Astrocyte (in vitro differentiated cells and primary cell): ENCODE measurements at regions not wholly inside any gene's neighbourhood (a gene's known extent, or its start where the extent isn't known, plus 50 kb on each side); places are given as distances from the start of the nearest gene placed in this dataset.

Experiments used
- CTCF ChIP-seq: IDR thresholded peaks from 2 replicates; pipeline ENCODE4 v1.5.1; 2011; ENCODE audit warnings: low read depth, mild to moderate bottlenecking, inconsistent platforms, low read length, moderate library complexity; ENCODE audit not compliant: insufficient read depth
- EZH2 ChIP-seq: IDR thresholded peaks from 2 replicates; pipeline ENCODE4 v1.6.1; 2012; ENCODE audit warnings: mild to moderate bottlenecking, low read length, inconsistent platforms; ENCODE audit not compliant: insufficient read depth

GRCh38 chr4:163732473-163732872 lies 238.0 kb downstream of the TMA16 start:
- no peak for TF ChIP-seq CTCF
- TF ChIP-seq EZH2: no peak
